Neural cell (in vitro differentiated cells): ENCODE measurements at regions not wholly inside any gene's neighbourhood (a gene's known extent, or its start where the extent isn't known, plus 50 kb on each side); places are given as distances from the start of the nearest gene placed in this dataset.

Source experiments
- H2AFZ ChIP-seq: fragments of 200-600, 300-800 bp; sonication (generic), shearing (Covaris generic); 2 replicates; pipeline ENCODE4 v1.6.0; 2014; ENCODE audit warnings: low read depth, mild to moderate bottlenecking, antibody characterized with exemption, low read length, moderate library complexity
- H3F3A ChIP-seq: fragments of 200-600 bp; shearing (Covaris generic); 2 replicates; pipeline ENCODE4 v1.6.1; 2016; ENCODE audit warnings: mild to moderate bottlenecking, moderate library complexity, mixed read lengths, antibody characterized with exemption, low read length; ENCODE audit not compliant: insufficient read depth, poor library complexity, severe bottlenecking
- H3K27ac ChIP-seq: fragments of 200-600, 300-800 bp; sonication (generic), shearing (Covaris generic); 2 replicates; pipeline ENCODE4 v1.5.1; 2014; ENCODE audit warnings: mild to moderate bottlenecking, low read length, moderate library complexity
- H3K27me3 ChIP-seq: fragments of 300-800, 200-600 bp; sonication (generic), shearing (Covaris generic); 2 replicates; pipeline ENCODE4 v1.6.0; 2014; ENCODE audit warnings: mild to moderate bottlenecking, low read depth, low read length, moderate library complexity; ENCODE audit not compliant: insufficient read depth
- H3K36me3 ChIP-seq: fragments of 300-800, 200-600 bp; sonication (generic), shearing (Covaris generic); 2 replicates; pipeline ENCODE4 v1.5.1; 2014; ENCODE audit warnings: mild to moderate bottlenecking, antibody characterized with exemption, low read length, moderate library complexity; ENCODE audit not compliant: insufficient read depth
- H3K4me2 ChIP-seq: fragments of 300-800, 200-600 bp; sonication (generic), shearing (Covaris generic); 2 replicates; pipeline ENCODE4 v1.6.0; 2014; ENCODE audit warnings: mild to moderate bottlenecking, low read length
- H3K4me3 ChIP-seq: fragments of 300-800, 200-600 bp; sonication (generic), shearing (Covaris generic); 2 replicates; pipeline ENCODE4 v1.5.1; 2014; ENCODE audit warnings: mild to moderate bottlenecking, low read length, moderate library complexity
- H3K79me2 ChIP-seq: fragments of 200-600 bp; shearing (Covaris generic); replicated peaks from 2 replicates; pipeline ENCODE4 v1.6.0; 2014; ENCODE audit warnings: mild to moderate bottlenecking, low read length, moderate library complexity; ENCODE audit not compliant: insufficient read depth
- H3K9ac ChIP-seq: fragments of 300-800, 200-600 bp; sonication (generic), shearing (Covaris generic); 2 replicates; pipeline ENCODE4 v1.6.1; 2016; ENCODE audit warnings: mild to moderate bottlenecking, low read length, mixed read lengths
- H3K9me2 ChIP-seq: fragments of 200-600 bp; shearing (Covaris generic); 2 replicates; pipeline ENCODE4 v1.6.1; 2016; ENCODE audit warnings: mild to moderate bottlenecking, low read length, mixed read lengths; ENCODE audit not compliant: insufficient read depth
- H3K9me3 ChIP-seq: fragments of 200-600, 300-800 bp; sonication (generic), shearing (Covaris generic); 2 replicates; pipeline ENCODE4 v1.6.1; 2016; ENCODE audit warnings: mild to moderate bottlenecking, mixed run types, low read length, moderate library complexity, mixed read lengths
- H4K20me1 ChIP-seq: fragments of 200-600 bp; shearing (Covaris generic); 2 replicates; pipeline ENCODE4 v1.6.1; 2016; ENCODE audit warnings: mild to moderate bottlenecking, mixed run types; ENCODE audit not compliant: insufficient read depth
- EP300 ChIP-seq: fragments of 450-650 bp; conservative IDR thresholded peaks from 2 replicates; pipeline ENCODE4 v1.6.1; 2014; ENCODE audit warnings: antibody characterized with exemption, mild to moderate bottlenecking, moderate library complexity; ENCODE audit not compliant: poor library complexity, severe bottlenecking
- EZH2 ChIP-seq: fragments of 200-600, 300-800 bp; shearing (Covaris generic), sonication (generic); IDR thresholded peaks from 2 replicates; pipeline ENCODE4 v1.6.1; 2014; ENCODE audit warnings: antibody characterized with exemption, low read length, borderline replicate concordance, mild to moderate bottlenecking; ENCODE audit not compliant: insufficient read depth, poor library complexity, severe bottlenecking
- MXI1 ChIP-seq: fragments of 450-650 bp; conservative IDR thresholded peaks from 2 replicates; pipeline ENCODE4 v1.6.1; 2014; ENCODE audit warnings: antibody characterized with exemption, mild to moderate bottlenecking; ENCODE audit not compliant: poor library complexity, severe bottlenecking
- POLR2AphosphoS5 ChIP-seq: IDR thresholded peaks from 2 replicates; pipeline ENCODE4 v1.6.1; 2012
- RAD21 ChIP-seq: fragments of 450-650 bp; conservative IDR thresholded peaks from 2 replicates; pipeline ENCODE4 v1.6.1; 2014; ENCODE audit warnings: antibody characterized with exemption, mild to moderate bottlenecking, moderate library complexity
- TAF1 ChIP-seq: IDR thresholded peaks from 2 replicates; pipeline ENCODE4 v1.6.1; 2012; ENCODE audit warnings: low read depth
- TF ChIP-seq, protein P1 (sequence below): fragments of 450-650 bp; IDR thresholded peaks from 2 replicates; pipeline ENCODE4 v1.5.1; 2014; ENCODE audit warnings: antibody characterized with exemption, mild to moderate bottlenecking, moderate library complexity; ENCODE audit not compliant: poor library complexity, severe bottlenecking
- TF ChIP-seq, protein P2 (sequence below): IDR thresholded peaks from 2 replicates; pipeline ENCODE4 v1.6.1; 2012; ENCODE audit warnings: borderline replicate concordance

DNA sequence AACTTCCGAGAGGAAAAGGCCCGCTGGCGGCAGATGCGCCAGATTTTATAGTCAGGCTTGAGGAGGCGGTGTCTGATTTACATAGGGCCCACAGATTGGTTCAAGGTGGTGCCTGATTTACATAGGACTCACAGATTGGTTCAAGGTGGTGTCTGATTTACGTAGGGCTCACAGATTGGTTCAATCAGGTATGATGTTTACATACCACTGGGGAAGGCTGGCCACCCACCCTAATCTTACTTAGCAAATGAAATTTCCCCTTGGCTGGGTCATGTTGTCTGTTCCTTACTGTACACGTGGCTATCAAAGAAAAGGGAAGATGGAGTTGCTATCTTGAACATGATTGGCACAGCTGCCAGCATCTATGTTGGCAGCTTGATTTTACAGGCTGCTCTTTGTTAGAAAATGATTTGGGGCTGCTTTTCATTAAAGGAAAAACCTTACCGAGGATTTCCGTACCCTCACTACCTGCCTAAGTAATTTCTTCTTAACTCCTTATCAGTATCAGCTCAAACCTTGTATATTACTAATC lies 96.3 kb downstream of the SETD4 start:
- Histone ChIP-seq H3K9me2 (no peaks in the 10 kb centered on the region), H3K36me3 (no peaks in the 10 kb centered on the region), H3K27me3 (no peaks in the 10 kb centered on the region), H3K27ac (no peak overlapping the region), H3K4me3 (no peak overlapping the region), H3F3A (no peaks in the 10 kb centered on the region), H4K20me1 (no peaks in the 10 kb centered on the region), H3K9me3 (no peaks in the 10 kb centered on the region), H3K9ac (no peak overlapping the region), H2AFZ (no peak overlapping the region), H3K4me2 (no peak overlapping the region), H3K79me2 (no peaks in the 10 kb centered on the region)
- TF ChIP-seq, protein P1, sequence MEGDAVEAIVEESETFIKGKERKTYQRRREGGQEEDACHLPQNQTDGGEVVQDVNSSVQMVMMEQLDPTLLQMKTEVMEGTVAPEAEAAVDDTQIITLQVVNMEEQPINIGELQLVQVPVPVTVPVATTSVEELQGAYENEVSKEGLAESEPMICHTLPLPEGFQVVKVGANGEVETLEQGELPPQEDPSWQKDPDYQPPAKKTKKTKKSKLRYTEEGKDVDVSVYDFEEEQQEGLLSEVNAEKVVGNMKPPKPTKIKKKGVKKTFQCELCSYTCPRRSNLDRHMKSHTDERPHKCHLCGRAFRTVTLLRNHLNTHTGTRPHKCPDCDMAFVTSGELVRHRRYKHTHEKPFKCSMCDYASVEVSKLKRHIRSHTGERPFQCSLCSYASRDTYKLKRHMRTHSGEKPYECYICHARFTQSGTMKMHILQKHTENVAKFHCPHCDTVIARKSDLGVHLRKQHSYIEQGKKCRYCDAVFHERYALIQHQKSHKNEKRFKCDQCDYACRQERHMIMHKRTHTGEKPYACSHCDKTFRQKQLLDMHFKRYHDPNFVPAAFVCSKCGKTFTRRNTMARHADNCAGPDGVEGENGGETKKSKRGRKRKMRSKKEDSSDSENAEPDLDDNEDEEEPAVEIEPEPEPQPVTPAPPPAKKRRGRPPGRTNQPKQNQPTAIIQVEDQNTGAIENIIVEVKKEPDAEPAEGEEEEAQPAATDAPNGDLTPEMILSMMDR, result no peak
- TF ChIP-seq EZH2, result no peak
- TF ChIP-seq POLR2AphosphoS5, result no peak
- no peak for TF ChIP-seq RAD21
- no peak for TF ChIP-seq MXI1
- no peak for TF ChIP-seq EP300
- TF ChIP-seq, protein P2, sequence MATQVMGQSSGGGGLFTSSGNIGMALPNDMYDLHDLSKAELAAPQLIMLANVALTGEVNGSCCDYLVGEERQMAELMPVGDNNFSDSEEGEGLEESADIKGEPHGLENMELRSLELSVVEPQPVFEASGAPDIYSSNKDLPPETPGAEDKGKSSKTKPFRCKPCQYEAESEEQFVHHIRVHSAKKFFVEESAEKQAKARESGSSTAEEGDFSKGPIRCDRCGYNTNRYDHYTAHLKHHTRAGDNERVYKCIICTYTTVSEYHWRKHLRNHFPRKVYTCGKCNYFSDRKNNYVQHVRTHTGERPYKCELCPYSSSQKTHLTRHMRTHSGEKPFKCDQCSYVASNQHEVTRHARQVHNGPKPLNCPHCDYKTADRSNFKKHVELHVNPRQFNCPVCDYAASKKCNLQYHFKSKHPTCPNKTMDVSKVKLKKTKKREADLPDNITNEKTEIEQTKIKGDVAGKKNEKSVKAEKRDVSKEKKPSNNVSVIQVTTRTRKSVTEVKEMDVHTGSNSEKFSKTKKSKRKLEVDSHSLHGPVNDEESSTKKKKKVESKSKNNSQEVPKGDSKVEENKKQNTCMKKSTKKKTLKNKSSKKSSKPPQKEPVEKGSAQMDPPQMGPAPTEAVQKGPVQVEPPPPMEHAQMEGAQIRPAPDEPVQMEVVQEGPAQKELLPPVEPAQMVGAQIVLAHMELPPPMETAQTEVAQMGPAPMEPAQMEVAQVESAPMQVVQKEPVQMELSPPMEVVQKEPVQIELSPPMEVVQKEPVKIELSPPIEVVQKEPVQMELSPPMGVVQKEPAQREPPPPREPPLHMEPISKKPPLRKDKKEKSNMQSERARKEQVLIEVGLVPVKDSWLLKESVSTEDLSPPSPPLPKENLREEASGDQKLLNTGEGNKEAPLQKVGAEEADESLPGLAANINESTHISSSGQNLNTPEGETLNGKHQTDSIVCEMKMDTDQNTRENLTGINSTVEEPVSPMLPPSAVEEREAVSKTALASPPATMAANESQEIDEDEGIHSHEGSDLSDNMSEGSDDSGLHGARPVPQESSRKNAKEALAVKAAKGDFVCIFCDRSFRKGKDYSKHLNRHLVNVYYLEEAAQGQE, result no peak
- no peak for TF ChIP-seq TAF1

DNA sequence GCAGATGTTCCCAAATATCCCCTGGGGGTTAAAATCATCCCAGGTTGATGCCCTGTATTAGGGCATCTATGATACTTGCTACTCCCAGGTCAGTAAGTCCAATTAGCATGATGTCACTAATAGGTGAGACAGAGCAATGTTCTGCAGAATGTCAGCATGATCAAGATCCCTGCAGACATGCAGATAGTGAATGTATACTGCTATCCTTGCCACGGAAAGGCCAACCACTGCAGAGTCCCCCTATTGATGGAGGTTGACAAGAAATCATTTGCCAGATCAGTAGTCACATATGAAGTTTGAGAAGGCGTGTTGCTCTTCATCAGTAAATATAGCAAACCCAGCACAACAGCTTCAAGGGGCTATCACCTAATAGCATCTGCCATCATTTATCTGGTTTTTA lies 97.4 kb downstream of the SETD4 start:
- H3K79me2 ChIP-seq, result no peaks in the 10 kb centered on the region
- TF ChIP-seq, protein P1, result no peak
- TF ChIP-seq, protein P2, result no peak
- no peak for TF ChIP-seq MXI1
- TF ChIP-seq POLR2AphosphoS5, result no peak
- no peak for TF ChIP-seq RAD21
- H3K27me3 ChIP-seq, result no peaks in the 10 kb centered on the region

More for the DNA sequence above, 97.4 kb downstream of the SETD4 start:
- Histone ChIP-seq H4K20me1 (no peaks in the 10 kb centered on the region), H3K4me2 (no peak overlapping the region), H3K27ac (no peak overlapping the region), H3K9ac (no peak overlapping the region), H3K4me3 (no peak overlapping the region), H2AFZ (no peak overlapping the region), H3K36me3 (no peaks in the 10 kb centered on the region), H3F3A (no peaks in the 10 kb centered on the region), H3K9me3 (no peaks in the 10 kb centered on the region), H3K9me2 (no peaks in the 10 kb centered on the region)
